H1 (cell line): ENCODE measurements at regions not wholly inside any gene's neighbourhood (a gene's known extent, or its start where the extent isn't known, plus 50 kb on each side); places are given as distances from the start of the nearest gene placed in this dataset.

Source experiments
- NANOG ChIP-seq: IDR thresholded peaks from 2 replicates; pipeline ENCODE4 v1.6.1; 2011; ENCODE audit warnings: low read length, low read depth, mild to moderate bottlenecking, inconsistent platforms; ENCODE audit not compliant: insufficient read depth, poor library complexity, severe bottlenecking
- RAD21 ChIP-seq, 2 experiments: IDR thresholded peaks in 1 of 2; conservative IDR thresholded peaks in 1 of 2; 2 replicates each; pipeline ENCODE4 v1.6.1; 2011; ENCODE audit warnings: low read depth in 2 of 2, low read length in 2 of 2, improper control_type of control experiment in 1 of 2, inconsistent platforms in 1 of 2, mild to moderate bottlenecking in 1 of 2, moderate library complexity in 1 of 2
- SP2 ChIP-seq: IDR thresholded peaks from 2 replicates; pipeline ENCODE4 v1.6.1; 2012; ENCODE audit warnings: mild to moderate bottlenecking, low read length, inconsistent platforms
- TBP ChIP-seq: IDR thresholded peaks from 2 replicates; pipeline ENCODE4 v1.6.1; 2011; ENCODE audit warnings: low read depth, low read length, improper control_type of control experiment
- YY1 ChIP-seq: IDR thresholded peaks from 2 replicates; pipeline ENCODE4 v1.6.1; 2011; ENCODE audit warnings: low read depth, mild to moderate bottlenecking, low read length

- TF ChIP-seq TBP (no peak), SP2 (no peak), YY1 (no peak), RAD21 (IDR thresholded peaks at IDR 0.05 in 1 of 2, conservative IDR thresholded peaks at IDR 0.05 in 1 of 2; ENCODE audit: low read depth in 2 of 2, low read length in 2 of 2) (no peak), NANOG (no peak)
Measured at GRCh38 chrX:133477986-133478385, 62.7 kb upstream of the GPC4 start (continued).
